GM13977 (cell line): ENCODE measurements at regions not wholly inside any gene's neighbourhood (a gene's known extent, or its start where the extent isn't known, plus 50 kb on each side); places are given as distances from the start of the nearest gene placed in this dataset.

Experiments
- DNase-seq: peaks from one replicate; pipeline ENCODE4 v3.0.0; 2012; ENCODE audit warnings: low spot score
- CTCF ChIP-seq: IDR thresholded peaks from 2 replicates; pipeline ENCODE4 v1.5.1; 2012; ENCODE audit warnings: mild to moderate bottlenecking, control low read depth; ENCODE audit not compliant: insufficient read depth; ENCODE audit errors: extremely low read depth, missing control alignments
- in situ Hi-C: fragments of 300-500 bp; cut with MboI; formaldehyde crosslinking; loops from one replicate; pipeline ENCODE4 v1.12.0; 2022; ENCODE audit warnings: low sequenced_read_pairs, low pct_unique_long_range_greater_than_20kb, mixed read lengths, inconsistent platforms; ENCODE audit not compliant: unreplicated experiment

- in situ Hi-C loops: no loop called here
- TF ChIP-seq CTCF: no peak
These were observed 768.3 kb downstream of the RAPGEF2 start for GRCh38 chr4:159871141-159871540.

DNA sequence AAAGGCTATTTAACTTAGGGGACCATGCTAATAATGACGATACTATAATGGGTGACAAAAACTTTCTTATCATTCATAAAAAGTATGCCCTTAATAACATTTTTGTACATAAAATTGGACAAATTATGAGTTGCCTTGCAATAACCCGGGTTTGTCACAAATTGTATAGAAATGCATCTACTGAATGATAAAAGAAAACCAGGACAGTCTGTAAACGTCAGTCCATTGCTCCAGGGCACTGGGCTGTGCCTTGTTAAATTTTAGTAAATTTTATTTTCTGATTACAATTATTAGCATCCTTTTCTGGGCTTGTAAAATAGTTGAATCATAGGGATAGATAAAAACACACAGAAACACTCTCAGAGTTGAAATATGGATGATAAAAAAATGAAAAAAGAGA, 778.3 kb downstream of the RAPGEF2 start:
- TF ChIP-seq CTCF: no peak
- no peak for DNase-seq
- in situ Hi-C loops: no loop called here

More at GRCh38 chr4:159871141-159871540, 768.3 kb downstream of the RAPGEF2 start:
- DNase-seq: no peak

DNA sequence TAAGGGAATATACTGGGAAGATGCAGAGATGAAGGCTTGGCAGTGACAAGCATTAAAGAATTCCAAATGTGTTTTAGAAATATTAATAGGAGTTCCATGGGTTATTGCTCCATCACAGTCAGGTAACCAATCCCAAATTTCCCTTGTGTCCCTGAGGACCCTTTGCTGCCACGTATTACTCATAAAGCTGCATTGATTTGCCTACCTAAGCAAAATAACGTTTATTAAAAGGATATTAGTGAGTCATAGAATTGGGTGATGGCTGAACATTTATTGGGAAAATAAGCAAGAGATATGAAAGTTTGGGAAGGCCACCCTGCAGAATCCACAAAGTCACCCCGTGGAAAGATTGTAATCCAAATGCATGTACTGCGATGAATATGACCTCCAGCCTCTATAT, 782.1 kb downstream of the RAPGEF2 start:
- in situ Hi-C loops: no loop called here

GRCh38 chr4:159899596-159899995, 796.7 kb downstream of the RAPGEF2 start:
- in situ Hi-C loops: no loop called here
- no peak for TF ChIP-seq CTCF
- no peak for DNase-seq

More for the DNA sequence above, 782.1 kb downstream of the RAPGEF2 start:
- TF ChIP-seq CTCF: no peak
- DNase-seq: no peak

DNA sequence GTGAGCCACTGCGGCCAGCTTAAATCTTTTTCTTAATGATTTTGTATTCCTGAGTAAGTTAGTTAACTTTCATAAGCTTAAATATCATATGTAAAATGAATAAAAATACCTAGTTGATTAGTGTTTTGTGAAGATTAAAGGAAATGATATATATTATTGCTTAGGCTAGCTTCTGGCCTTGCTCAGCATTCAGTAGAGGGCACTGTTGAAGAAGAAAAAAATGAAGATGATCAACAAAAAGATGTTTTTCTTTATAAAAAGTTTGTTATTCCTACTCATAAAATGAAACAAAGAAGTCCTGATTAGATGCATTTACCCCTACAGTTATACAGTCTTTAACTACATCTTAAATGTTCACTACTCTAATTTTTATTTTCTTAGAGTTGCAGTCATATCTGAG, 797.7 kb downstream of the RAPGEF2 start:
- TF ChIP-seq CTCF: no peak
- DNase-seq: no peak
- in situ Hi-C loops: no loop called here

DNA sequence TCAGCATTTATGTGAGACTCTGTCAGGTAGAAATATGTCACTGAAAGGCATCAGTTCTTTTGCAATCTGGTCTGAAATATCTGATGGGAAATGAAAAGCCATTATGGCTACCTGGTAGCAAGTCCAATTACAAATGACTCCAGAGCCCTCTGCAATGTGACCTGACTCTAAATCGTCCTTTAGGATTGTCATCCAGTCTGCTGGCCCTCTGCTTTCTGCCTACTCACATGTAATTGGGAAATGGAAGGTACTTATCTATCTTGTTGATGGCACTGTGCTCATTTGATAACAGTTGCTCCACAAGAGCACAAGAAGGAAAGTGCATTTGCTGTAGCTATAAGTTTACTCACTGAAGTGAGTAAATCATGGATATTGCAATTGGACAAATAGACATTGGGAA, 799.8 kb downstream of the RAPGEF2 start:
- no peak for TF ChIP-seq CTCF
- no peak for DNase-seq
- in situ Hi-C loops: no loop called here

- no peak for DNase-seq
- TF ChIP-seq CTCF: no peak
- in situ Hi-C loops: no loop called here
These were observed 802.0 kb downstream of the RAPGEF2 start for GRCh38 chr4:159904906-159905305.
